ENCODE measurements at regions not wholly inside any gene's neighbourhood (a gene's known extent, or its start where the extent isn't known, plus 50 kb on each side); places are given as distances from the start of the nearest gene placed in this dataset.

- no peak overlapping the region for H3K9ac ChIP-seq (ENCODE audit: low read depth, low read length)
- H3K36me3 ChIP-seq (ENCODE audit: insufficient read depth, low read length): peaks cover under 1% of the 10 kb centered on the region
- H3K4me1 ChIP-seq (ENCODE audit: insufficient read depth, low read length): peaks cover 10% of the 10 kb centered on the region; the same call in 1 of the 2 replicates
- no peaks in the 10 kb centered on the region for H3K9me3 ChIP-seq (ENCODE audit: control insufficient read depth, insufficient read depth, low read length)
Observed at GRCh38 chr12:124448955-124449622, 118.3 kb downstream of the NCOR2 start.

DNA sequence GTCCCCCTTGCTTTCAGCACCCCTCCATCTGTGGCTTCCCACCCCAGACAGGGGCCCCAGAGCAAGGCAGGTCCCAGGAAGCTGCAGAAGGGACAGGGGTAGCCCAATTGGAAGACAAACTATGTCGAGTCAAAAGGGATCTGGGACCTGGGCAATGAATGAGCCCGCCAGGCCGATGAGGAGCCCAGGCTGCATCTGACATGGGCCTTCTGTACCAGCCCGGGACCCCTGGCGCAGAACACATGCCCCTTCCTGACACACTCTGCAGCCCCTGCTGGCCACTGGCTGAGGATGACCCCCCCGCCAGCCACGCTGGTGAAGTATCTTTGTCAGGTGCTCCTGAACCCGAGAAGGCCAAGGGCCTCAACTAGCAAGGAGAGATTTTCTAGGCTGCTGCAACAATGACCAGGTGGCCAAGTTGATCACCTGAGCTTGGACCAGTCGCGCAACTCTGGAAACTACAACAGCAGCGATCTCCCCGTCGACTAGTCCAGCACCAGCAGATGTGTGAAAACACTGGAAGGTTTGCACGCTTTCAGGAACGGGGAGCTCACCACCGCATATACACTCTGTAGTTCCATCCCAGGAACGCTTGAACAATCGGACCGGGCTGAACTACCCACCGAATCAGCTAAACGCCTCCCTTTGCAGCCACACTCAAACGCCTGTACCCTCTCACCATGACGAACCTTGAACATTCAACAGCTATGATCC lies 119.0 kb downstream of the NCOR2 start:
- H3K36me3 ChIP-seq (ENCODE audit: insufficient read depth, low read length): peaks cover 4% of the 10 kb centered on the region
- no peak overlapping the region for H3K9ac ChIP-seq (ENCODE audit: low read depth, low read length)

DNA sequence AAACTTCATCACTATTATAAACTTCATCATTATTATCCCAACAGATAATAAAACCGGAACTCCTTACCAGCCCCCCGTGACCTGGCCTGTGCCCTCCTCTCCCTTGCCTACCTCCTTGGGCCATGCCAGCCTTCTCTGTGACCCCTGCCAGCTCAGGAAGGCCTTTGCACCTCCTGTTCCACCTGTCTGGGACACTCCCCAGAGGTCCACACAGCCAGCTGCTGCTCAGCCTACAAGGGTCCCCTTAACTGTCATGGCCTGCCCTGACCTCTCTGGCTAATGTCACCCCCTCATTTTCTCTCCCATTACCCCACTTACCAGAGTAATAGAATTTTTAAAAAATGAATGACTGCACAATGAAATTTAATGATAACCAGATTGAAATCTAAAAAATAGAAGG lies 121.0 kb downstream of the NCOR2 start:
- Histone ChIP-seq H3K4me1 (ENCODE audit: insufficient read depth, low read length) (no peaks in the 10 kb centered on the region; the same call in 1 of the 2 replicates), H3K9me3 (ENCODE audit: control insufficient read depth, insufficient read depth, low read length) (no peaks in the 10 kb centered on the region), H3K9ac (ENCODE audit: low read depth, low read length) (no peak overlapping the region), H3K36me3 (ENCODE audit: insufficient read depth, low read length) (peaks cover 6% of the 10 kb centered on the region)

More for the DNA sequence above, 119.0 kb downstream of the NCOR2 start:
- Histone ChIP-seq H3K9me3 (ENCODE audit: control insufficient read depth, insufficient read depth, low read length) (no peaks in the 10 kb centered on the region), H3K4me1 (ENCODE audit: insufficient read depth, low read length) (peaks cover 4% of the 10 kb centered on the region; the same call in 1 of the 2 replicates)

DNA sequence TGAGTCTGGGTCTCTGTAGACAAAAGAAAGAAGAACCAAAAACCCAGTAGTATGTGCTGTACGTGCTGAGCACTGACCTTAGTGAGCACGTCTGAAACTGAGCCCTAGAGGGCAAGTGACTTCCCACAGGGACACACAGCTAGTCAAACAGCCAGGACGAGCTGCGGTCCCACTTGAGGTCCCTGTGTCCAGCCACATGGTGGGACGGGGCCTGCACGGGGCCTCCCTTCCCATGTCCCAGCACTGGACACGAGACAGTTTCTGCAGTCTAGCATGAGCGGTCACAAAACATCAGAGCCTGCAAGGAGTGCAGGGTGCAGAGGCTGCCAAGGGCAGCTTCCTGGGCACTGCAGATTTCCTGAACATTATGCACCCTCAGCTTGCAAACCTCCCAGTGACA lies 121.6 kb downstream of the NCOR2 start:
- Histone ChIP-seq H3K36me3 (ENCODE audit: insufficient read depth, low read length) (peaks cover 6% of the 10 kb centered on the region), H3K9ac (ENCODE audit: low read depth, low read length) (no peak overlapping the region), H3K9me3 (ENCODE audit: control insufficient read depth, insufficient read depth, low read length) (no peaks in the 10 kb centered on the region), H3K4me1 (ENCODE audit: insufficient read depth, low read length) (no peaks in the 10 kb centered on the region; the same call in 1 of the 2 replicates)

- Histone ChIP-seq H3K4me1 (ENCODE audit: insufficient read depth, low read length) (no peaks in the 10 kb centered on the region; the same call in 1 of the 2 replicates), H3K36me3 (ENCODE audit: insufficient read depth, low read length) (peaks cover 6% of the 10 kb centered on the region), H3K9ac (ENCODE audit: low read depth, low read length) (no peak overlapping the region), H3K9me3 (ENCODE audit: control insufficient read depth, insufficient read depth, low read length) (no peaks in the 10 kb centered on the region)
Observed at GRCh38 chr12:124445121-124445718, 122.2 kb downstream of the NCOR2 start.

DNA sequence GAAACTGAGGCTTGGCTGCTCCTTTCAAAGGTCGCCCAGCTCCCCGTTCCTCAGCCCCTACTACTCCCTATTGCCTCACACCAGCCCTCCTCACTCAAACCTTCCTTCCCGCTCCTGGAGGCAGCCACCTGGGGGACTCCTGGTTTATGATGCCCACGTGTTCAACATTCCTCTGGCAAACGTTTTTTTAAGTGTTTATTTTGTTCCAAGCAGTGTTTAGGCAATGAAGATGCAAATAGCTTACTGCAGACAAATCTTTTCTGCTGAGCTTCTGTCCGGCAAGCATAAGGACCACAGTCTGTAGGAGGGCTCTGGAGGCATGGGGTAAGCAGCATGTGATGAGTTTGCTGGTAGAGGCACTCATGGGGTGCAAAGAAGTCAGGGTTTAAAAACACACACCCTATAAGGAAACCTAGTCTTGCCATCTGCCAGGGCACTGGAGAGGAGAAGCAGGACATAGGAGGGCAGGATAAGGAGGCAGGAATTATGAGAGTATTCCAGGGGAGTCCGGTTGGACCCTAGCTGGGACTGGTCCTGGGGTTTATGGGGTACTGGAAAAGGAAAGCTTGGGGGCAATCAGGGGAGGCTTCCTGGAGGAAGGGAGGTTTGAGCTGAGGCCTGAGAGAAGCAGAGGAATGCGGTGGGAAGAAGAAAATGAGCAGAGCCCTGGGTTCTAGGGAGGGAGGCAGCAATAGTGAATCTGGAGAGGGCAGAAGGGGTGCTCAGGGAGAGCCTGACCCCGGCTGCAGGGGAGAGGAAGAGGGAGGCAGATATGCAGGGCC lies 123.3 kb downstream of the NCOR2 start:
- no peaks in the 10 kb centered on the region; the same call in 1 of the 2 replicates for H3K4me1 ChIP-seq (ENCODE audit: insufficient read depth, low read length)
- peaks cover 6% of the 10 kb centered on the region for H3K36me3 ChIP-seq (ENCODE audit: insufficient read depth, low read length)
- no peak overlapping the region for H3K9ac ChIP-seq (ENCODE audit: low read depth, low read length)
- H3K9me3 ChIP-seq (ENCODE audit: control insufficient read depth, insufficient read depth, low read length): no peaks in the 10 kb centered on the region

DNA sequence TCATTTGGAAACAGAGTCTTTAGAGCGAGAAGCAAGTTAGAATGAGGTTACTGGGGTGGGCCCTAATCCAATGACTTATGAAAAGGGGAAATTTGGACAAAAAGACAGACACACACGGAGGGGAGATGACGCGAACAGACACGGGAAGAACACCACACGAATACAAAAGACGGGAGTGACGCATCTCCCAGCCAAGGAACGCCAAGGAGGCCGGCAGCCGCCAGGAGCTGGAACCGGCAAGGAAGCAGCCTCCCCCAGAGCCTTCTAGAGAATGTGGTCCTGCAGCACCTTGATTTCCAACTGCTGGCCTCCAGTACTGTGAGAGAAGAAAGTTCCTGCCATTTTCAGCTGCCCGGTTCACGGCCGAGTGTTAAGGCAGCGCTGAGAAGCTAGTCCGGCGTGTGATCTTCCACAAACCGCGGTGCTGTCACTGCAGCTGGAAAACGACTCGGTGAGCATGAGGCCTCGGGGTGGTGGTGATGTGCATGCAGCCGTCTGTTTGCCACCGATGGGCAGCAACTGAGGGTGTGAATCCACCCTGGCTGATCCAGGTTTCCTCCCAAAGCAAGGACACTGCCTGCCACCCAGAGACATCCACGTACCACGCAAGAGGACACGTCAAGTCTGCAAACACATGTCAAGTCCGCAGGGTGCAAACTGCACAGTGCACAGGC lies 124.5 kb downstream of the NCOR2 start:
- H3K4me1 ChIP-seq (ENCODE audit: insufficient read depth, low read length): no peaks in the 10 kb centered on the region; the same call in 1 of the 2 replicates
- peaks cover 6% of the 10 kb centered on the region for H3K36me3 ChIP-seq (ENCODE audit: insufficient read depth, low read length)
- no peaks in the 10 kb centered on the region for H3K9me3 ChIP-seq (ENCODE audit: control insufficient read depth, insufficient read depth, low read length)
- no peak overlapping the region for H3K9ac ChIP-seq (ENCODE audit: low read depth, low read length)

- no peaks in the 10 kb centered on the region; the same call in 1 of the 2 replicates for H3K4me1 ChIP-seq (ENCODE audit: insufficient read depth, low read length)
- no peak overlapping the region for H3K9ac ChIP-seq (ENCODE audit: low read depth, low read length)
- H3K36me3 ChIP-seq (ENCODE audit: insufficient read depth, low read length): peaks cover 6% of the 10 kb centered on the region; the same call in 1 of the 2 replicates
- no peaks in the 10 kb centered on the region for H3K9me3 ChIP-seq (ENCODE audit: control insufficient read depth, insufficient read depth, low read length)
Observed at GRCh38 chr12:124442281-124442680, 125.1 kb downstream of the NCOR2 start.

GRCh38 chr12:124441443-124442194 lies 125.8 kb downstream of the NCOR2 start:
- H3K4me1 ChIP-seq (ENCODE audit: insufficient read depth, low read length): no peaks in the 10 kb centered on the region; the same call in 1 of the 2 replicates
- H3K36me3 ChIP-seq (ENCODE audit: insufficient read depth, low read length): peaks cover 6% of the 10 kb centered on the region; the same call in 1 of the 2 replicates
- no peak overlapping the region for H3K9ac ChIP-seq (ENCODE audit: low read depth, low read length)
- H3K9me3 ChIP-seq (ENCODE audit: control insufficient read depth, insufficient read depth, low read length): no peaks in the 10 kb centered on the region

- Histone ChIP-seq H3K4me1 (ENCODE audit: insufficient read depth, low read length) (no peaks in the 10 kb centered on the region; the same call in 1 of the 2 replicates), H3K9me3 (ENCODE audit: control insufficient read depth, insufficient read depth, low read length) (no peaks in the 10 kb centered on the region), H3K36me3 (ENCODE audit: insufficient read depth, low read length) (peaks cover 6% of the 10 kb centered on the region; the same call in 1 of the 2 replicates), H3K9ac (ENCODE audit: low read depth, low read length) (no peak overlapping the region)
Observed at GRCh38 chr12:124440841-124441381, 126.5 kb downstream of the NCOR2 start.

DNA sequence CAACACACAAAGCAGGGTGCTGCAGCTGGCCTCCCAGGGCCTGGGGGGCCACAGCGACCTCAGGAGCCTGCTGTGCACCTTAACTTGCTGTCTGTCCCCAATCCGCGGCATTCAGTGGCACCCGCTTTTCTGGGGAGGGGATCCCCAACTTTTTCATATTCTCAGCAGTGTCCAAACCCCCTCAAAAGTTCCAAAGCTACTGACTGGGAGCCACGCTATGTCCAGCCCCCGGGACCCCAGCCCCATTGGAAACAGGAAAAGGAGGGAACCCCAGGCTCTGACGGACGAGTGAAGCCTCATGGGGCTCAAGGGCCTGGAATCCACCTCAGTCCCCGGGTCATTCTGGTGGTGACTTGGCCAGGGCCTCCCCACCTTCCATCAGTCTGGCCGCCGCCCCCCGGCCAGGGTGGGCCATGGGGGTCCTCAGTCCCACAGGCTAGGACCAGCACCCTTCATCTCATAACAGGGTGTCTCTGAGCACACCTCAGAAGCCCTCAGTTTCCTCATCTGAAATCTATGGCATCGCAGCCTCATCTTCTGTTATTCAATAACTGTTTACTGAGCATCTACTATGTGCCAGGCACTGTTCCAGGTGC lies 127.3 kb downstream of the NCOR2 start:
- Histone ChIP-seq H3K36me3 (ENCODE audit: insufficient read depth, low read length) (peaks cover 6% of the 10 kb centered on the region; the same call in 1 of the 2 replicates), H3K9me3 (ENCODE audit: control insufficient read depth, insufficient read depth, low read length) (no peaks in the 10 kb centered on the region), H3K9ac (ENCODE audit: low read depth, low read length) (no peak overlapping the region), H3K4me1 (ENCODE audit: insufficient read depth, low read length) (no peaks in the 10 kb centered on the region; the same call in 1 of the 2 replicates)

DNA sequence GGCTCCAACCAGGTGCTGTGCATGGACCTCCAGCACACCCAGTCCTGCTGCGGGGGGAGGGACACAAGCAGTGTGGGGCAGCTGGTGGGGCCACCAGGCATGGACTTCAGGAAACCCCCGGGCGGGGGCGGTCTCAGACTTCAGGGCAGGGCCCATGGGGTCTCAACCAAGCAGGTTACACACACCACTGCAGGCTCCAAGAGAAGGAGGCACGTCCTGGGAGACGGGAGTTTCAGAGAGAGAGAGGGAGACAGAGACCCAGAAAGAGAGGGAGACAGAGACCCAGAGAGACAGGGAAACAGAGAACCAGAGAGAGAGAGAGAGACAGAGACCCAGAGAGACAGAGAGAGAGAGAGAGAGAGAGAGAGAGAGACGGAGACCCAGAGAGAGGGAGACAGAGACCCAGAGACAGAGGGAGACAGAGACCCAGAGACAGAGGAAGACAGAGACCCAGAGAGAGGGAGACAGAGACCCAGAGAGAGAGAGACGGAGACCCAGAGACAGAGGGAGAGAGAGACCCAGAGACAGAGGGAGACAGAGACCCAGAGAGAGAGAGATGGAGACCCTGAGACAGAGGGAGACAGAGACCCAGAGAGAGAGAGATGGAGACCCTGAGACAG lies 128.9 kb downstream of the NCOR2 start:
- Histone ChIP-seq H3K9me3 (ENCODE audit: control insufficient read depth, insufficient read depth, low read length) (no peaks in the 10 kb centered on the region), H3K9ac (ENCODE audit: low read depth, low read length) (no peak overlapping the region), H3K36me3 (ENCODE audit: insufficient read depth, low read length) (0 out of 2 replicates have a peak, but pooled peaks cover 2% of the 10 kb centered on the region), H3K4me1 (ENCODE audit: insufficient read depth, low read length) (peaks cover 10% of the 10 kb centered on the region)

Measured in ES-I3 (cell line).